Spleen (tissue), 11 donors: ENCODE measurements at regions not wholly inside any gene's neighbourhood (a gene's known extent, or its start where the extent isn't known, plus 50 kb on each side); places are given as distances from the start of the nearest gene placed in this dataset.

ENCODE experiments used
- DNase-seq: peaks from one replicate; pipeline ENCODE4 v3.0.0-alpha.2; 2020
- H3K27ac ChIP-seq, 8 donors: fragments of 200-600 bp; sonication (generic) in 7 of 8; 1 replicate in 4 of 8; 2 replicates in 4 of 8; pipeline versions ENCODE4 v1.5.0 to v1.8.0; 2016 to 2021; ENCODE audit warnings: inconsistent platforms in 4 of 8, mild to moderate bottlenecking in 4 of 8, moderate library complexity in 1 of 8
- H3K27me3 ChIP-seq, 7 donors: fragments of 200-600 bp; sonication (generic) in 6 of 7; replicated peaks in 1 of 7; 1 replicate in 4 of 7; 2 replicates in 3 of 7; pipeline versions ENCODE4 v1.5.0 to v1.8.0; 2016 to 2021; ENCODE audit warnings: inconsistent platforms in 3 of 7, mild to moderate bottlenecking in 1 of 7
- H3K36me3 ChIP-seq, 6 donors: fragments of 200-600 bp; sonication (generic) in 5 of 6; 1 replicate in 4 of 6; 2 replicates in 2 of 6; pipeline versions ENCODE4 v1.5.0 to v1.8.0; 2016 to 2021; ENCODE audit warnings: inconsistent platforms in 2 of 6
- H3K4me1 ChIP-seq, 6 donors: fragments of 200-600 bp; sonication (generic) in 5 of 6; 1 replicate in 3 of 6; 2 replicates in 3 of 6; pipeline versions ENCODE4 v1.5.0 to v1.8.0; 2016 to 2021; ENCODE audit warnings: inconsistent platforms in 3 of 6
- H3K4me3 ChIP-seq, 8 donors: fragments of 200-600 bp; sonication (generic) in 7 of 8; 1 replicate in 4 of 8; 2 replicates in 4 of 8; pipeline versions ENCODE4 v1.5.0 to v1.8.0; 2016 to 2021; ENCODE audit warnings: inconsistent platforms in 4 of 8, mild to moderate bottlenecking in 4 of 8, moderate library complexity in 2 of 8
- H3K9me3 ChIP-seq, 8 donors: fragments of 200-600 bp; sonication (generic) in 7 of 8; 1 replicate in 4 of 8; 2 replicates in 4 of 8; pipeline versions ENCODE4 v1.5.0 to v1.8.0; 2016 to 2021; ENCODE audit warnings: inconsistent platforms in 4 of 8
- POLR2A ChIP-seq, 3 donors: fragments of 450-650 bp; IDR thresholded peaks; one replicate each; pipeline ENCODE4 v1.5.1; 2017; ENCODE audit warnings: antibody characterized with exemption in 3 of 3, mild to moderate bottlenecking in 1 of 3
- POLR2AphosphoS5 ChIP-seq, 3 donors: sonication (generic); formaldehyde crosslinking; IDR thresholded peaks; one replicate each; pipeline ENCODE4 v1.5.1; 2017; ENCODE audit warnings: antibody characterized with exemption in 3 of 3
- WGBS, 5 donors: extraction: QIAGEN DNeasy Blood & Tissue Kit in 3 of 5; methylation state at CpG; one replicate each; pipeline versions ENCODE4 v1.1.5 to v1.1.7; 2013 to 2018; 5-methylcytosine and 5-hydroxymethylcytosine counted together
- intact Hi-C: fragments of 100-400 bp; cut with DNase I; formaldehyde crosslinking; loops from one replicate; pipeline ENCODE4 v1.15.0; 2023; ENCODE audit warnings: low total_unique reads
- small RNA-seq, 4 donors: library from RNA; depleted of rRNA; stranded (forward); fragments of <200 nt; gene quantifications; one replicate each; pipeline ENCODE3, GENCODE V24; 2016
- TF ChIP-seq, protein P1 (sequence below), 11 experiments: fragments of 200-600 bp in 7 of 11; fragments of 450-650 bp in 4 of 11; sonication (generic) in 4 of 11; IDR thresholded peaks in 8 of 11; conservative IDR thresholded peaks in 3 of 11; 1 replicate in 7 of 11; 2 replicates in 4 of 11; pipeline versions ENCODE4 v1.4.0 to v1.8.0; 2016 to 2021; ENCODE audit warnings: antibody characterized with exemption in 11 of 11, inconsistent platforms in 4 of 11, mild to moderate bottlenecking in 1 of 11
- donor health status: healthy with polysubstance abuse.
- donor health status: DM: no; HTN: no; CAD: no; lungs with moderate emphysema.
- donor health status: DM: no; HTN: no; CAD: no.
- donor health status: Bipolar disorder and iron deficiency.
- donor health status: healthy.
- donor health status: DM: no; HTN: no; CAD: no.
- donor health status: DM: yes; HTN: yes; CAD: no.

DNA sequence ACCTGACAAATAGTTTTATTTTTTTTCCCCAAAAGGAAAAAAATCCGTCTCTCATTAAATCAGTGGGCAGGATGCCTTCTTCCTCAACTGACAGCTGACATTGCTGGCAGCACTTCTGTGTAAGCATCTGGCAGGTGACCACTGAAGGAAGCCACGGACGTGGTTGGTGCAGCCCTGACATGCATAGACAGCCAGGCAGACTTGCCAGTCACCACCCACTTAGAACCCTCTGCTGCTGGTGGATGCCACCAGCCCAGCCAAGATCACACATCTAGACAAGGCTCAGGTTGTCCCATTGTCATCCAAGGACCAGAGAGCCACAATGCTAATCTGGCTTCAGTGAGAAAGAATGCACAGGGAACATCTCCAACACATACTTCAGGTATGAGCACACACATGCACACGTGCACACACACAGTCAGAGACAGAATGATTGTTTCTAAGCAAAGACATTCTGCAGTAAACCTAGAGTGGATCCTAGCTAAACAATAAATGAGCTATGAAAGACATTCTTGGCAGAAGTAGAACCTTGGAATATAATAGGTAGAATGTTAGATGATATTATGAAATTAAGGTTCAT, 49.8 kb upstream of the BMAL1 start:
- 45 to 59% (median 52%) methylated on average over 4 of the region's 4 CpGs for WGBS, 5 donors
- Histone ChIP-seq H3K4me3 (no peak overlapping the region), H3K9me3 (no peaks in the 10 kb centered on the region), H3K27ac (no peak overlapping the region), H3K36me3 (no peaks in the 10 kb centered on the region), H3K4me1 (peaks cover 0 to 12% (median 4%) of the 10 kb centered on the region in 6 donors), H3K27me3 (no peaks in the 10 kb centered on the region)
- DNase-seq = no peak
- intact Hi-C loops = no loop called here
- TF ChIP-seq POLR2A (IDR thresholded peaks at IDR 0.05) (no peak), POLR2AphosphoS5 (IDR thresholded peaks at IDR 0.05) (no peak)
- TF ChIP-seq, protein P1, sequence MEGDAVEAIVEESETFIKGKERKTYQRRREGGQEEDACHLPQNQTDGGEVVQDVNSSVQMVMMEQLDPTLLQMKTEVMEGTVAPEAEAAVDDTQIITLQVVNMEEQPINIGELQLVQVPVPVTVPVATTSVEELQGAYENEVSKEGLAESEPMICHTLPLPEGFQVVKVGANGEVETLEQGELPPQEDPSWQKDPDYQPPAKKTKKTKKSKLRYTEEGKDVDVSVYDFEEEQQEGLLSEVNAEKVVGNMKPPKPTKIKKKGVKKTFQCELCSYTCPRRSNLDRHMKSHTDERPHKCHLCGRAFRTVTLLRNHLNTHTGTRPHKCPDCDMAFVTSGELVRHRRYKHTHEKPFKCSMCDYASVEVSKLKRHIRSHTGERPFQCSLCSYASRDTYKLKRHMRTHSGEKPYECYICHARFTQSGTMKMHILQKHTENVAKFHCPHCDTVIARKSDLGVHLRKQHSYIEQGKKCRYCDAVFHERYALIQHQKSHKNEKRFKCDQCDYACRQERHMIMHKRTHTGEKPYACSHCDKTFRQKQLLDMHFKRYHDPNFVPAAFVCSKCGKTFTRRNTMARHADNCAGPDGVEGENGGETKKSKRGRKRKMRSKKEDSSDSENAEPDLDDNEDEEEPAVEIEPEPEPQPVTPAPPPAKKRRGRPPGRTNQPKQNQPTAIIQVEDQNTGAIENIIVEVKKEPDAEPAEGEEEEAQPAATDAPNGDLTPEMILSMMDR (IDR thresholded peaks at IDR 0.05 in 8 of 11, conservative IDR thresholded peaks at IDR 0.05 in 3 of 11) = no peak

Small RNAs in the stretch of these regions (small RNA-seq; reads per million reads assigned to genes)
- gene AC022878.1 = 0 reads per million in 4 donors
